Kidney (tissue), 13 donors: ENCODE measurements at regions not wholly inside any gene's neighbourhood (a gene's known extent, or its start where the extent isn't known, plus 50 kb on each side); places are given as distances from the start of the nearest gene placed in this dataset.

Experiments
- DNase-seq, 5 donors: peaks; one replicate each; pipeline ENCODE4 v3.0.0-alpha.2; 2013 to 2020
- FAIRE-seq: peaks from 2 replicates; lab custom pipeline; 2012; peaks lifted over from hg19 to GRCh38; lab: Jason Lieb, UNC
- H3K27ac ChIP-seq, 2 donors: one replicate each; pipeline ENCODE4 v1.7.0; 2013; ENCODE audit warnings: low read depth in 2 of 2, low read length in 2 of 2, inconsistent platforms in 1 of 2
- H3K27me3 ChIP-seq: one replicate; pipeline ENCODE4 v1.7.1; 2013; ENCODE audit warnings: low read length, inconsistent platforms; ENCODE audit not compliant: control insufficient read depth, insufficient read depth
- H3K36me3 ChIP-seq, 3 donors: one replicate each; pipeline versions ENCODE4 v1.7.0 to v1.7.1; 2013; ENCODE audit warnings: low read length in 3 of 3, control low read depth in 1 of 3, inconsistent platforms in 1 of 3; ENCODE audit not compliant: insufficient read depth in 3 of 3, control insufficient read depth in 2 of 3
- H3K4me1 ChIP-seq, 3 donors: one replicate each; pipeline versions ENCODE4 v1.7.0 to v1.7.1; 2013; ENCODE audit warnings: low read length in 3 of 3, inconsistent platforms in 1 of 3, low read depth in 1 of 3; ENCODE audit not compliant: control insufficient read depth in 2 of 3, insufficient read depth in 2 of 3
- H3K4me3 ChIP-seq, 3 donors: one replicate each; pipeline versions ENCODE4 v1.7.0 to v1.8.1; 2013; ENCODE audit warnings: low read length in 3 of 3, control low read depth in 1 of 3, inconsistent platforms in 1 of 3
- H3K9ac ChIP-seq, 3 donors: one replicate each; pipeline versions ENCODE4 v1.7.0 to v1.7.1; 2013; ENCODE audit warnings: low read length in 3 of 3, control low read depth in 1 of 3, inconsistent platforms in 1 of 3
- H3K9me3 ChIP-seq, 3 donors: one replicate each; pipeline versions ENCODE4 v1.7.0 to v1.7.1; 2013; ENCODE audit warnings: low read length in 3 of 3, control low read depth in 1 of 3, inconsistent platforms in 1 of 3; ENCODE audit not compliant: control insufficient read depth in 2 of 3, insufficient read depth in 1 of 3
- CTCF ChIP-seq: IDR thresholded peaks from 3 replicates; pipeline ENCODE4 v1.5.1; 2012; ENCODE audit warnings: mild to moderate bottlenecking, moderate library complexity, borderline replicate concordance; ENCODE audit not compliant: insufficient read depth; ENCODE audit errors: extremely low read depth
- intact Hi-C: fragments of 100-400 bp; cut with DNase I; formaldehyde crosslinking; loops from one replicate; pipeline ENCODE4 v1.11.1; 2022
- donor health status: control.
- donor health status: control.
- donor health status: control.
- donor health status: control.
- donor health status: control.
- donor health status: DM: yes; HTN: yes; CAD: no.
- donor health status: Normal renal cell carcinoma (clear cell type).

GRCh38 chr16:85195900-85196772 is 83.9 kb upstream of the CIBAR2 start:
- H3K4me1 ChIP-seq, result peaks cover 0 to 16% (median 7%) of the 10 kb centered on the region in 3 donors
- intact Hi-C loops, result no loop called here
- peak overlapping the region; percentile 41 to 73 for H3K27ac ChIP-seq
- no peaks in the 10 kb centered on the region for H3K9me3 ChIP-seq
- DNase-seq (peak in 3 of 5 donors; percentile 60 to 78 (median 62)), FAIRE-seq (no peak)
- H3K27me3 ChIP-seq, result no peaks in the 10 kb centered on the region
- no peak for TF ChIP-seq CTCF
- H3K9ac ChIP-seq, result no peak overlapping the region
- H3K4me3 ChIP-seq, result no peak overlapping the region
- no peaks in the 10 kb centered on the region for H3K36me3 ChIP-seq

- H3K4me3 ChIP-seq, result no peak overlapping the region
- no peaks in the 10 kb centered on the region for H3K27me3 ChIP-seq
- DNase-seq (no peak), FAIRE-seq (no peak)
- H3K27ac ChIP-seq, result peak overlapping the region; percentile 41 to 73
- no peak overlapping the region for H3K9ac ChIP-seq
- no peaks in the 10 kb centered on the region for H3K9me3 ChIP-seq
- intact Hi-C loops, result no loop called here
- H3K36me3 ChIP-seq, result no peaks in the 10 kb centered on the region
- H3K4me1 ChIP-seq, result peaks cover 0 to 16% (median 7%) of the 10 kb centered on the region in 3 donors
- TF ChIP-seq CTCF, result no peak
These were observed 84.7 kb upstream of the CIBAR2 start for GRCh38 chr16:85196976-85197375.

DNA sequence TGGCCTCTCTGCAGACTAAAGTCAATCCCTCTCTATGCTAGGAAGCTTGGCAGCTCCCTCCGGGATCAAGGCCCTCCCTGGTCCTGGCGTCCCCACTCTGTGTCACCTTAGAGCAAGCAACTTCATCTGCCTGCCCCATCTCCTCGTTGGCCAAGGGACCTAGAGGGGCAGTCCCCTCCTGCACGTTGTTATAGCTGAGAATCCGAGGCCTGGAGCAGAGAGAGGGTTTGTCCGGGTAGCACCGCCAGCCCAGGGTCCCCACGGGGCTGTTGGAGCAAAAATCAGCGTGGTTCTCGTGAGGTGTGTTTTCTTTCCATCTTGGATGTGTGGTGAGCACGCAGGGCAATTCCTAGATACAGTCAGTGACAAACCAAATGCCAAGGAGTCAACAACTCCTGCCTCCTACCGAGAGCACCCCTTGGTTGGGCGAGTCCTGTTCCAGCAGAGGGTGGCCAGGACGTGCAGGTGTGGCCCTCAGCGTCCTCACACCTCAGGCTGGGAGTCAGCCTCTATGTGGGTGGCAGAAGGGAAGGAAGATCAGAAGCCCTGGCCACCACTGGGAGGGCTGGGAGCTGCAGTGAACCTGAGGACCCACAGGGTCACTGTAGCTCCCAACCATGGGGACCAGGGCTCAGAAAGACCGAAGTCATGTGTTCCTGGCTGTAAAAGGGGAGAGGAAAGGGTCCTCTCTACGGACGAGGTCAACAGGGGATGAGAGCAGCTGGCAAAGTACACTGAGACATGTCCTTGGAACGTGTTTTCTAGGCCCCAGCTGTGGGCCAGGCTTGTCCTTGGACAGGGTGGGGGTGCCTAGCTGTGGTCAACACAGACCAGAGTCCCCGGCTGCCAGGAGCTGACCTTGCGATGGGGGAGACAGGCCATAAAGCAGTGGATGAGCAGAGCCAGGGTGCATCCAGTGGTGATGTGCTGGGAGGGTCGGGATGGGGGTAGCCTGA is 85.6 kb upstream of the CIBAR2 start:
- DNase-seq, result no peak
- no peak for TF ChIP-seq CTCF
- H3K9me3 ChIP-seq, result no peaks in the 10 kb centered on the region
- intact Hi-C loops, result no loop called here
- no peak overlapping the region for H3K27ac ChIP-seq
- H3K27me3 ChIP-seq, result no peaks in the 10 kb centered on the region
- H3K36me3 ChIP-seq, result no peaks in the 10 kb centered on the region
- no peak for FAIRE-seq
- H3K4me1 ChIP-seq, result peaks cover 0 to 19% (median 12%) of the 10 kb centered on the region in 3 donors
- H3K9ac ChIP-seq, result no peak overlapping the region
- H3K4me3 ChIP-seq, result no peak overlapping the region
